Endothelial cell of umbilical vein (primary cell): ENCODE measurements at regions not wholly inside any gene's neighbourhood (a gene's known extent, or its start where the extent isn't known, plus 50 kb on each side); places are given as distances from the start of the nearest gene placed in this dataset.

Source experiments
- BruUV-seq: library from RNA; stranded (reverse); fragments of 400-500 nt; replicated peaks from 2 replicates; lab custom pipeline; 2021; lab: Mats Ljungman, UMichigan
- CTCF ChIA-PET: fragments of 300-600, 350-600 bp; sonication (Branson Sonifier 250); formaldehyde crosslinking; loops from one replicate; lab custom pipeline; 2021; ENCODE audit warnings: antibody characterized with exemption, inconsistent platforms; lab: Charles Lee
- POLR2A ChIA-PET: fragments of 300-600, 350-600 bp; sonication (Branson Sonifier 250); formaldehyde crosslinking; loops from one replicate; lab custom pipeline; 2021; ENCODE audit warnings: antibody characterized with exemption, inconsistent platforms; lab: Charles Lee
- DNase-seq: peaks from one replicate; pipeline ENCODE4 v3.0.0-alpha.2; 2011; ENCODE audit warnings: low read depth, low spot score
- FAIRE-seq: peaks from 2 replicates; lab custom pipeline; 2011; peaks lifted over from hg19 to GRCh38; lab: Jason Lieb, UNC
- H2AFZ ChIP-seq: 2 replicates; pipeline ENCODE4 v1.6.0; 2012; ENCODE audit warnings: low read depth, low read length, control low read depth, inconsistent platforms
- H3K27ac ChIP-seq: 2 replicates; pipeline ENCODE4 v1.5.1; 2011; ENCODE audit warnings: low read depth, mild to moderate bottlenecking, control low read depth, low read length, moderate library complexity; ENCODE audit not compliant: insufficient read depth
- H3K27me3 ChIP-seq, 2 experiments: 2 replicates each; pipeline versions ENCODE4 v1.6.0 to v1.6.1; 2011; ENCODE audit warnings: low read length in 2 of 2, mixed read lengths in 1 of 2; ENCODE audit not compliant: control insufficient read depth in 2 of 2, insufficient read depth in 2 of 2
- H3K36me3 ChIP-seq, 2 experiments: 2 replicates in 1 of 2; 3 replicates in 1 of 2; pipeline ENCODE4 v1.5.1; 2011; ENCODE audit warnings: low read length in 2 of 2, mild to moderate bottlenecking in 1 of 2, moderate library complexity in 1 of 2; ENCODE audit not compliant: control insufficient read depth in 2 of 2, insufficient read depth in 2 of 2; ENCODE audit errors: extremely low read depth in 1 of 2
- H3K4me1 ChIP-seq: 3 replicates; pipeline ENCODE4 v1.5.1; 2011; ENCODE audit warnings: mild to moderate bottlenecking, low read length; ENCODE audit not compliant: control insufficient read depth, insufficient read depth; ENCODE audit errors: extremely low read depth
- H3K4me2 ChIP-seq: 2 replicates; pipeline ENCODE4 v1.6.1; 2011; ENCODE audit warnings: low read length, control low read depth, mixed read lengths; ENCODE audit not compliant: insufficient read depth
- H3K4me3 ChIP-seq, 3 experiments: fragments of 200-600 bp in 1 of 3; sonication (generic), shearing (Covaris generic) in 1 of 3; replicated peaks in 1 of 3; 2 replicates each; pipeline ENCODE4 v1.5.1; 2011 to 2016; ENCODE audit warnings: control low read depth in 3 of 3, low read length in 3 of 3, mild to moderate bottlenecking in 2 of 3, inconsistent platforms in 1 of 3, low read depth in 1 of 3, moderate library complexity in 1 of 3; ENCODE audit not compliant: insufficient read depth in 1 of 3
- H3K79me2 ChIP-seq: 2 replicates; pipeline ENCODE4 v1.6.0; 2012; ENCODE audit warnings: low read length, inconsistent platforms; ENCODE audit not compliant: control insufficient read depth, insufficient read depth
- H3K9ac ChIP-seq: replicated peaks from 2 replicates; pipeline ENCODE3; 2011; ENCODE audit warnings: low read length, control low read depth; ENCODE audit not compliant: insufficient read depth; ENCODE audit errors: extremely low read depth
- H3K9me1 ChIP-seq: replicated peaks from 3 replicates; pipeline ENCODE4 v1.6.0; 2011; ENCODE audit warnings: mild to moderate bottlenecking, low read length; ENCODE audit not compliant: control insufficient read depth, insufficient read depth; ENCODE audit errors: extremely low read depth
- H3K9me3 ChIP-seq: replicated peaks from 2 replicates; pipeline ENCODE4 v1.5.1; 2012; ENCODE audit warnings: low read length, inconsistent platforms; ENCODE audit not compliant: control insufficient read depth, insufficient read depth
- H4K20me1 ChIP-seq: replicated peaks from 2 replicates; pipeline ENCODE3; 2011; ENCODE audit warnings: mild to moderate bottlenecking, low read length; ENCODE audit not compliant: control insufficient read depth, insufficient read depth; ENCODE audit errors: extremely low read depth
- CTCF ChIP-seq, 2 donors: IDR thresholded peaks; 1 replicate in 1 of 2; 2 replicates in 1 of 2; pipeline ENCODE4 v1.5.1; 2011; ENCODE audit warnings: low read length in 2 of 2, mild to moderate bottlenecking in 2 of 2, moderate library complexity in 2 of 2, control low read depth in 1 of 2, inconsistent platforms in 1 of 2, low read depth in 1 of 2; ENCODE audit not compliant: insufficient read depth in 1 of 2; ENCODE audit errors: extremely low read depth in 1 of 2
- EZH2 ChIP-seq: IDR thresholded peaks from 2 replicates; pipeline ENCODE4 v1.6.1; 2012; ENCODE audit warnings: borderline replicate concordance, low read depth, mild to moderate bottlenecking, moderate library complexity, low read length, inconsistent platforms; ENCODE audit not compliant: severe bottlenecking
- FOS ChIP-seq: IDR thresholded peaks from 2 replicates; pipeline ENCODE4 v1.6.1; 2011; ENCODE audit warnings: mild to moderate bottlenecking, low read length, moderate library complexity, borderline replicate concordance; ENCODE audit not compliant: insufficient read depth
- GATA2 ChIP-seq: IDR thresholded peaks from 2 replicates; pipeline ENCODE4 v1.7.0; 2011; ENCODE audit warnings: low read depth, mild to moderate bottlenecking, moderate library complexity, mixed read lengths, low read length; ENCODE audit not compliant: insufficient read length, insufficient read depth
- JUN ChIP-seq: IDR thresholded peaks from 2 replicates; pipeline ENCODE4 v1.6.1; 2011; ENCODE audit warnings: borderline replicate concordance, low read depth; ENCODE audit not compliant: insufficient read length, insufficient read depth
- MYC ChIP-seq: IDR thresholded peaks from one replicate; pipeline ENCODE4 v1.6.1; 2011; ENCODE audit warnings: mild to moderate bottlenecking, low read depth, low read length
- POLR2A ChIP-seq: IDR thresholded peaks from 2 replicates; pipeline ENCODE4 v1.6.1; 2012; ENCODE audit warnings: low read depth, mild to moderate bottlenecking, control low read depth, low read length
- POLR2AphosphoS5 ChIP-seq: IDR thresholded peaks from 2 replicates; pipeline ENCODE4 v1.6.1; 2012; ENCODE audit warnings: low read depth, mild to moderate bottlenecking, control low read depth, low read length, moderate library complexity; ENCODE audit not compliant: insufficient read depth
- dilution Hi-C: fragments of 300-500 bp; cut with MboI; formaldehyde crosslinking; loops from one replicate; pipeline ENCODE4 v1.15.0; 2019; ENCODE audit warnings: low sequenced_read_pairs; ENCODE audit not compliant: extremely low pct_ligation_motif_present
- intact Hi-C: fragments of 100-400 bp; cut with micrococcal nuclease; formaldehyde crosslinking; loops from one replicate; pipeline ENCODE4 v1.10.0; 2022
- TF ChIP-seq, protein P1 (sequence below): IDR thresholded peaks from 2 replicates; pipeline ENCODE4 v1.6.1; 2011; ENCODE audit not compliant: insufficient read depth, insufficient read length

DNA sequence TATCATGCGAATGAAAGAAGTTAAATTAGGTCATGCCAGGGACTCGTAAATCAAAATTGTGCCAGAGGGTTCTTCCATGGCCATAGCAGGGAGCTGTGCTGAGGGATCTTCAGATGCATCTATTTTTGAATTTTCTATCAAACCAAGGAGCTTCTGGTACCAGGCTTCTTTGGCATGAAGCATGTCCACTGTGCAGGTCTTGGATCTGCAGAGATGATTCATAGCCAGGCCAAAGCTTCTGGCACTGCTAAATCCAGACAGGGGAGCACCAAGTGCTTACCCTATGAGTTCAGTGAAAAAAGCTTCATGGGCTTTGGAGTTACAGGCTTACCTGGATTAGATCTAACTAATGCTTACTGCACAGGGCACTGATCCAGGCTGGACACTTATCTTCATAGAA is 154.2 kb upstream of the DAB1 start:
- FAIRE-seq: no peak
- H4K20me1 ChIP-seq: no peaks in the 10 kb centered on the region
- H3K9me1 ChIP-seq: no peaks in the 10 kb centered on the region
- no peaks in the 10 kb centered on the region for H3K36me3 ChIP-seq
- DNase-seq: no peak
- no peak overlapping the region for H3K9ac ChIP-seq
- H3K4me3 ChIP-seq: no peak overlapping the region
- no peak overlapping the region for H3K27ac ChIP-seq
- ChIA-PET CTCF (no interaction called here), POLR2A (no interaction called here)
- H3K4me1 ChIP-seq: no peaks in the 10 kb centered on the region
- H3K9me3 ChIP-seq: no peaks in the 10 kb centered on the region
- H3K27me3 ChIP-seq: no peaks in the 10 kb centered on the region
- no peak overlapping the region for H2AFZ ChIP-seq
- H3K79me2 ChIP-seq: no peaks in the 10 kb centered on the region
- TF ChIP-seq CTCF (IDR thresholded peaks at IDR 0.05; ENCODE audit: extremely low read depth in 1 of 2, insufficient read depth in 1 of 2, low read depth in 1 of 2, low read length in 2 of 2): no peak
- TF ChIP-seq JUN: no peak
- TF ChIP-seq EZH2: no peak
- TF ChIP-seq, protein P1, sequence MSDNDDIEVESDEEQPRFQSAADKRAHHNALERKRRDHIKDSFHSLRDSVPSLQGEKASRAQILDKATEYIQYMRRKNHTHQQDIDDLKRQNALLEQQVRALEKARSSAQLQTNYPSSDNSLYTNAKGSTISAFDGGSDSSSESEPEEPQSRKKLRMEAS: no peak
- no peak overlapping the region for H3K4me2 ChIP-seq
- BruUV-seq: no TSS peak
- dilution Hi-C loops: no loop called here
- intact Hi-C loops: no loop called here

- no peaks in the 10 kb centered on the region for H3K9me1 ChIP-seq
- TF ChIP-seq POLR2AphosphoS5 (no peak), EZH2 (no peak), MYC (no peak), FOS (no peak), GATA2 (no peak), POLR2A (no peak), JUN (no peak), CTCF (IDR thresholded peaks at IDR 0.05; ENCODE audit: extremely low read depth in 1 of 2, insufficient read depth in 1 of 2, low read depth in 1 of 2, low read length in 2 of 2) (no peak)
- TF ChIP-seq, protein P1: no peak
- H3K79me2 ChIP-seq: no peaks in the 10 kb centered on the region
- no peak for DNase-seq
- no peaks in the 10 kb centered on the region for H3K9me3 ChIP-seq
- H3K27ac ChIP-seq: no peak overlapping the region
- no peak overlapping the region for H3K4me2 ChIP-seq
- no peaks in the 10 kb centered on the region for H4K20me1 ChIP-seq
- dilution Hi-C loops: no loop called here
- no TSS peak for BruUV-seq
- no peaks in the 10 kb centered on the region for H3K36me3 ChIP-seq
- H3K4me1 ChIP-seq: no peaks in the 10 kb centered on the region
- no peak for FAIRE-seq
- ChIA-PET CTCF (no interaction called here), POLR2A (no interaction called here)
- intact Hi-C loops: no loop called here
- H2AFZ ChIP-seq: no peak overlapping the region
- H3K4me3 ChIP-seq: no peak overlapping the region
- no peak overlapping the region for H3K9ac ChIP-seq
- H3K27me3 ChIP-seq: no peaks in the 10 kb centered on the region
These were observed 152.9 kb upstream of the DAB1 start for GRCh38 chr1:57576756-57577155.
